Femur (tissue), 1 donor: ENCODE measurements at regions not wholly inside any gene's neighbourhood (a gene's known extent, or its start where the extent isn't known, plus 50 kb on each side); places are given as distances from the start of the nearest gene placed in this dataset.

ENCODE experiments used
- DNase-seq: peaks from one replicate; pipeline ENCODE4 v3.0.0-alpha.2; 2017

DNA sequence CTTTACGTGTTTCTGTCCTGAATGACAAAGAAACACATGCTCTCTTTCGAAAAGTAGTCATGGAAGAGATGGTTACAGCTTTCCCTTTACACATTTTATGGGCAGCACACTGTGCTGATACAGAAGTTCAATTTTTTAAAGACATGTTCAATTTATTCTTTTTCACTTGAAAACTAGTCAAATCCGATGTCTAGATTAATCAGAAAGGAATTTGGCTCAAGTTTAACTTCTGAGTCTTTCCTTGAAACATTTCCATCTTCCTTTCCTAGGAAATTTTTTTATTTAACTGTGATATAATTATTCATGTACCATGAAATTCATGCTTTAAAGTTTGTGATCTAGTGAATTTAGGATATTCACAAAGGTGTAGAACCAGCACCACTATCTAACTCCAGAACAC lies 360.1 kb downstream of the TNS3 start:
- no peak for DNase-seq

GRCh38 chr7:47218378-47219176 lies 363.3 kb downstream of the TNS3 start:
- peak; percentile 54 for DNase-seq

- no peak for DNase-seq
Observed at GRCh38 chr7:47217570-47218360, 364.1 kb downstream of the TNS3 start.

DNA sequence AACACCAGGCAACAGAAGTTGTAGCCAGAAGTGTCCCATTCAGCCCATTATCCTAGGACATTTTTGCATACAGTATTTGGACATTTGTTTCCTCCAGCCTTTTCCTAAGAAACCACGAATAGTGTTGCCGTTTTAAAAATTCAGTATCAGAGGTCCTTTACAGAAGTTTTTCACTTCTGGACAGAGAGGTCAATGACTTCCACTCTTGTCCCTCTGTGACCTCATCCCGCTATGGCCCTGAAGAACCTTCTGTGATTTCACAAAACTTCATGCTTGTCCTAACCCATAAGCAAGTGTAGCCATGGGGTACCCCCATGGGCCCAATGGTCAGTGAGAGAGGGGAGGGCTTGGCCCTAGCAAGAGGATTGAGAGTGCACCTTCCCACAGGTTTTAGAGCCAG lies 364.8 kb downstream of the TNS3 start:
- no peak for DNase-seq

DNA sequence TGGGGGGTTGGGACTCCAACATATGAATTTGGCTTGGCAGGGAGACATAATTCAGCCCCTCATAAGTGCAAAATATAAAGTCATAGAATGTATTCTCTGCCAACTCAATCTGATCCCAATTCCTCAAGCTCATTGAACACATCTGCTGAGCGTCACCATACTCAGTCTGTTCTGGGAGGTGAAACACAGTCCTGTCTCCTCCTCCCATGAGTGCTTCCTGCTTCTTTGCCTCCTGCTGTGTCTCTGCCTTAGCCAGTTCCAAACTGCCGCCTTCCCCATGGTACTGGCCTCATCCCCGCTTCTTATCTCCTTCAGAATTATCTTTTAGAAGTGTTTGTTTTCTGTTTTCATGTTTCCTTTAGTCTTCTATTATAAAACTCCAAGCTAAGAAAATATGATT lies 365.5 kb downstream of the TNS3 start:
- no peak for DNase-seq

DNA sequence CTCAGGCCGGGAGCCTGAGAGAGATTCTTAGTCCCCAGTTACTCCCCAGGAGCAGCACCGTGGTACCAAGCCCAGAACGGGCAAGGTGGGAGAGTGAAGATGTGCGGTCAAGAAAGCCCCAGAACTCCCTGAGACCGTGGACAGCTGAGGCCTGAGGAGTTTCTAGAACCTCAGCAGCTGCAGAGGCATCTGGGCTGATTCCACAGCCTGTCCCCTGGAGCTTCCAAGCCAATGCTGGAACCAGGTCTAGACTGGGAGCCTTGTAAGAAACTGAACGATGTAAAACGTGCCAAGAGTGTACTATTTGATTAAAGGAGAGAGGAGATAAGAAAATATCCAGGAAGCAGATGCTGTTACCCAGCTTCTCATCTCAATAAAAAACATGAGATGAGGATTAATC lies 366.3 kb downstream of the TNS3 start:
- no peak for DNase-seq

DNA sequence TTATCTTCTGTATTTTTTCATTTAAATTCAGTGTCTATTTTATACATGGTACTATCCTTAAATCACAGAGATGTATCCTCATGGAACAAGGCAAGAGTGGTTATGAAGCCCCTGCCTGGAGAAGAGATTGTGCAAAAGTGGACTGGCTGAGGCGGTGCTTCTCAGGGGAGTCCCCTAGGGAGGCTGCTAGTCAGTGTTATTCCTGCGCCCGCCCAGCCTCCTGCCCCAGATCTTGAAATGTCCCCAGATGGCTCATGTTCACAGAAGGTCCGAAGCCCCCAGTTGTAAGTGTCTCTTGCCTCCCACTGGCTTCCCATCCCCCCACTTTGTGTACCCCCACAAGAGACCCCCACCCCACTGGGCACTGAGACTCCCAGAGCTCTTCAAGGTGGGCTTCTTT lies 366.9 kb downstream of the TNS3 start:
- DNase-seq, result no peak

DNA sequence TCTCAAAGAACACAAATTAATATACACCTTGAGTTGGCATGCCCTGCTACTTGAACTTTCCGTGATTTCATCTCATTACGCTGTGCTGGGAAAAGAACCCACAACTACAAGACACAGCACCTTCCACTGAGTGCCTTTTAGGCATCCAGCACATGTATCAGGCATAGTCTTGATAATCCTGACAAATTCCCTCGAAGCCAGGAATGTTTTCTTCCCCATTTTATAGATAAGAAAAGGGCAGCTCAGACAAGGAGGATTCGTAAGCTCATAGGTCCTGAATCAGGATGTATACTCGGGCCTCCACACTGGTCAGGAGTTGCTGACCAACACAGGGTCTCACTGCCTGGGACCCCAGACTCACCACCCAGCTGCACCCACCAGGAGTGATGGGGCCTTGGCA lies 368.6 kb downstream of the TNS3 start:
- no peak for DNase-seq

GRCh38 chr7:47211519-47211973 lies 370.4 kb downstream of the TNS3 start:
- no peak for DNase-seq

- no peak for DNase-seq
Observed at GRCh38 chr7:47210281-47210854, 371.5 kb downstream of the TNS3 start.

GRCh38 chr7:47207956-47208355 lies 374.0 kb downstream of the TNS3 start:
- no peak for DNase-seq

DNA sequence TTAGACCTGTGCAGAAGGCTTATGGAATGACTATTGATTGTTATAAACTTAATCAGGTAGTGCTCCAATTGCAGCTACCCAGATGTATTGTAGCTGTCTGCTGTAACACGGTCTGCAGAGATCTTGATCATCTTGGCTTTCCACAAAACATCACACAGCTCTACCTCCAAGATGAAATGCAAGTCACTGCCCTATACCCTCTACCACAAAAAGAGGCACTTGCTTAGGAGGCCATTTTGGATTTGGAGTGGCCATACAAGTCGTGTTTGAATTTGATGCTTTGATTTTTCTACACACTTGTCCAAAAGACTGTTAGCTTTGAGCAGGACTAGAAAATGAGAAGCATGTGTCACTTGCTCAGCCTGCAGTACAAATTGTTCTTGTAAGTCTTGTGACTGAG lies 377.2 kb downstream of the TNS3 start:
- DNase-seq, result no peak

GRCh38 chr7:47202146-47202783 lies 379.6 kb downstream of the TNS3 start:
- DNase-seq, result no peak

DNA sequence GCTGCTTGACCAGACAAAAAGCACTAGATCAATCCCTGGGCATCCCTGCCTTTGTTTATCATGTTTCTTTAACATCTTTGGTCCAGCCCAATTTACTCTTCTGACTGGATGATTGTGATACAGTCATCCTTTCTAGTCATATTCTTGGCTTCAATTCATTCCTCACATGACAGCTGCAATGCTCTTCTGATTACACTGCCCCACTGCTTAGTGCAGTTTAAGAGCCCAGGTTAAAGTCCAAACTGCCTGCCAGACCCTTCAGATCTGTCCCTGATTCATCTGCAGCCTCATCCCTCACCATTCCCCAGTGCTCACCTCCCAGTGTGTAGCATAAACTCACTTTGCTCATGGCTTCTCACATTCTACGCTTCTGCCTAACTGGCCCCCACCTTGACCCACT lies 383.8 kb downstream of the TNS3 start:
- DNase-seq, result no peak

DNA sequence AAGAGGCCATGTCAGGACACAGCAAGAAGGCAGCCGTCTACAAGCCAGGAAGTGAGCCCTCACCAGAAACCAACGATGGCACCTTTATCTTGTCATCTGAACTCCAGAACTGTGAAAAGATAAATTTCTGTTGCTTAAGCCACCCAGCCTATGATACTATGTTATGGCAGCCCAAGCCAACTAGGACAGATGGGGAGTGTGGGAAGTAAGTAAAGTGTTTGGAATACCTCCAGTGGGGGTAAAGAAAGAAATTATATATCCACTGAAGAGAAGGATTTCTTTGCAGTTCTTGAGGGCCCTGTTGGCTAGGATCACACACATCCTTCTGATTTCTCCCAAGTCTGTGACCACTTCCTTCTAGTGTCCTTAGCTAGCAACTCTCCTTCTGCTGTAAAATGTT lies 384.4 kb downstream of the TNS3 start:
- DNase-seq, result no peak

DNA sequence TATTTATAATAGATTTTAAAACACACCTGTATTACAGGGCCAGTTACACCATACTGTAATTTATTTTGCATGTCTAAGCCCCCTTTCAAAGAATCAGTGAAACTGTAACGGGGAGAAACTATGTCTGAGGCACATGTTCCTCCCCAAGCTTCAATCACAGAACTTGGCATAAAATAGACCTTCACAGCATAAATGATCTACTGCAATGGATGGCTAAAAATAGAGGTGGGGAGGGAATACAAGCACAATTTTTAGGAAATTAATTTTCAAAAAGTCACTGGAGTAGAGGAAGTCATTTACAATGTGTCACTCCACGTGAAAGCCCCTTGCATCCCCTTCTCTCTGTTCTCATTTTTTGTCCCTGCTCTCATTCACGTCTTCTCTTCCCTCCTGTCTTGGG lies 385.2 kb downstream of the TNS3 start:
- DNase-seq, result no peak

DNA sequence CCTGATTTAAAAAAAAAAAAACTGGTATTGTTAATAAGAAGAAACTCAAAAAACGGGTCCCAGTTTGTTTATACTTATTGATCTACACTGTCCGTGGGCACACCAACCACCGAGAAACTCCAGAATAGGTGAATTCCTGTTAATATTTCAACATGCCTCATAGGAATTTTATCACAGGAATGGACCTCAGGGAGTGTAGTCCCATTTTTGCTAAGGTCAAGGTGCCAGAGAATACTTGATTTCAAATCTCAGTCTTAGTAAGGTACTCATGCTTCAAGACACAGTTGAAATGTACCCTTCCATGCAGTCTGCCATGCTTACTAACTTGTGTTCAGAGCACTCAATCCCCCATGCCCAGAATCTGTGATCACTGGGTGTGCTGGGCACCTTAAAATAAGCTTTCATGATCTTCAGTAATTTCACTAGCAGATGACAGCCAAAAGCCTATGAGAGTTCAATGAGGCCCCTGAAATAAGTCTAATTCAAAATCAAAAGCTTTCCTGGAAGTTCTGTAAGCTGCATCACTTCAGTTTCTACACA lies 385.7 kb downstream of the TNS3 start:
- no peak for DNase-seq

GRCh38 chr7:47195641-47196040 lies 386.3 kb downstream of the TNS3 start:
- no peak for DNase-seq

DNA sequence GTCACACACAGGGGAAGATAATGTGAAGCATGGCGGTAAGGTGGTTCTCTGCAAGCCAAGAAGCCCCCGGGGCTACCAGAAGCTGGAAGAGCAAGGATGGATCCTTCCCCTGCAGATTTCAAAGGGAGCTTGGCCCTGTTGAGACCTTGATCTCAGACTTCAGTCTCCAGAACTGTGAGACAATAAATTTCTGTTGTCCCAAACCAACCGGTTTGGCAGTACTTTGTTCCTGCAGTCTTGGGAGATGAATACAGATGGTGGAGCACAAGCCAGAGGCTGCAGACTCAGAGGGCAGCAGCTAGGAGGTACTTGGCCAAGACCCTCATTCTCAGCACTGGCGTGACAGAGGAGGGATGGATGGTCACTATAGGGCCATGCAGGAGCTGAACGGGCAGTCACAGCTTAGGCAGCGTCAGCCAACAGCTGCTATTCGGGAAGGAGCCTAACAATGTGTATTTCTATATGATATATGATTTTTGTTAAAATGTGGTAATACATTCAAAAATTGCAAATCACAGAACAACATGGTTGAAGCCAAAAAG lies 387.3 kb downstream of the TNS3 start:
- no peak for DNase-seq

GRCh38 chr7:47192978-47193377 lies 388.9 kb downstream of the TNS3 start:
- no peak for DNase-seq

- no peak for DNase-seq
Observed at GRCh38 chr7:47191876-47192291, 390.0 kb downstream of the TNS3 start.

DNA sequence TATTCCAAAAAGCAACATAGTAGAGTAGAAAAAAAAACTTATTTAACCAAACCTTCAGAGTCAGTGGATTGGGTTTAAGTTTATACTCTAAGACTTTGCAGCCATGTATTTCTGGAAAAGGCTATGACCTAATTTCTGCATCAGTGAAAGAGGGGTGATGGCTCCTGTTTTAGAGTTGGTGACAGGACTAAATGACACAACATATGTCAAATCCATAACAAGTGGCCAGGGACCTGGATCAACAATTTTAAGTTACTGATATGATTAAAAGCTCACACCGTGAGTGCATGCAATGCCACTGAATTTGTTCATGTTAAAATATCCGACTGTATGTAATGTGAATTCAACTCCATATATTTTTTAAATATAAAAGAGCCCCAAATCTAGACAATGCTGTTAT lies 390.6 kb downstream of the TNS3 start:
- no peak for DNase-seq

DNA sequence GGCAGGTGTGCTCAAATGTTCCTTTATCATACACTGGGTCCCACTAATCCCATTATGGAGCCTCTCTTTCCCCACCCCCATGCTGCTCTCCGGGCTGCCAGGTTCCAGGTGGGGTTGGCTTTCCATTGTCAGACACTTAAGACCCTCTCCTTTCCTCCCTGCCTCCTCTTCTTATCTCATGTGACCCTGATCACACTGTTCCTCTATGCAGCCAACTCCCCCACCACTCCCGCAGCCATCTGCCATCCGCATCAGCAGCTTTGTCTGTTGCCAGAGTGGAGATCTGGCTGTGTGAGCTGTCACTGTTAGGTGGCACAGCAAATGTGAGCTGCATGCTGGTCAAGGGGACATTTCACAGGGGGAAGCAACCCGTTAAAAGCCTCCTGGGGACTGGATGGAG lies 391.4 kb downstream of the TNS3 start:
- DNase-seq, result no peak
